Endothelial cell of umbilical vein (primary cell): ENCODE measurements at regions not wholly inside any gene's neighbourhood (a gene's known extent, or its start where the extent isn't known, plus 50 kb on each side); places are given as distances from the start of the nearest gene placed in this dataset.

ENCODE experiments used
- BruUV-seq: library from RNA; stranded (reverse); fragments of 400-500 nt; replicated peaks from 2 replicates; lab custom pipeline; 2021; lab: Mats Ljungman, UMichigan
- CTCF ChIA-PET: fragments of 300-600, 350-600 bp; sonication (Branson Sonifier 250); formaldehyde crosslinking; loops from one replicate; lab custom pipeline; 2021; ENCODE audit warnings: antibody characterized with exemption, inconsistent platforms; lab: Charles Lee
- POLR2A ChIA-PET: fragments of 300-600, 350-600 bp; sonication (Branson Sonifier 250); formaldehyde crosslinking; loops from one replicate; lab custom pipeline; 2021; ENCODE audit warnings: antibody characterized with exemption, inconsistent platforms; lab: Charles Lee
- DNase-seq: peaks from one replicate; pipeline ENCODE4 v3.0.0-alpha.2; 2011; ENCODE audit warnings: low read depth, low spot score
- FAIRE-seq: peaks from 2 replicates; lab custom pipeline; 2011; peaks lifted over from hg19 to GRCh38; lab: Jason Lieb, UNC
- H2AFZ ChIP-seq: 2 replicates; pipeline ENCODE4 v1.6.0; 2012; ENCODE audit warnings: low read depth, low read length, control low read depth, inconsistent platforms
- H3K27ac ChIP-seq: 2 replicates; pipeline ENCODE4 v1.5.1; 2011; ENCODE audit warnings: low read depth, mild to moderate bottlenecking, control low read depth, low read length, moderate library complexity; ENCODE audit not compliant: insufficient read depth
- H3K27me3 ChIP-seq, 2 experiments: 2 replicates each; pipeline versions ENCODE4 v1.6.0 to v1.6.1; 2011; ENCODE audit warnings: low read length in 2 of 2, mixed read lengths in 1 of 2; ENCODE audit not compliant: control insufficient read depth in 2 of 2, insufficient read depth in 2 of 2
- H3K36me3 ChIP-seq, 2 experiments: 2 replicates in 1 of 2; 3 replicates in 1 of 2; pipeline ENCODE4 v1.5.1; 2011; ENCODE audit warnings: low read length in 2 of 2, mild to moderate bottlenecking in 1 of 2, moderate library complexity in 1 of 2; ENCODE audit not compliant: control insufficient read depth in 2 of 2, insufficient read depth in 2 of 2; ENCODE audit errors: extremely low read depth in 1 of 2
- H3K4me1 ChIP-seq: 3 replicates; pipeline ENCODE4 v1.5.1; 2011; ENCODE audit warnings: mild to moderate bottlenecking, low read length; ENCODE audit not compliant: control insufficient read depth, insufficient read depth; ENCODE audit errors: extremely low read depth
- H3K4me2 ChIP-seq: 2 replicates; pipeline ENCODE4 v1.6.1; 2011; ENCODE audit warnings: low read length, control low read depth, mixed read lengths; ENCODE audit not compliant: insufficient read depth
- H3K4me3 ChIP-seq, 3 experiments: fragments of 200-600 bp in 1 of 3; sonication (generic), shearing (Covaris generic) in 1 of 3; replicated peaks in 1 of 3; 2 replicates each; pipeline ENCODE4 v1.5.1; 2011 to 2016; ENCODE audit warnings: control low read depth in 3 of 3, low read length in 3 of 3, mild to moderate bottlenecking in 2 of 3, inconsistent platforms in 1 of 3, low read depth in 1 of 3, moderate library complexity in 1 of 3; ENCODE audit not compliant: insufficient read depth in 1 of 3
- H3K79me2 ChIP-seq: 2 replicates; pipeline ENCODE4 v1.6.0; 2012; ENCODE audit warnings: low read length, inconsistent platforms; ENCODE audit not compliant: control insufficient read depth, insufficient read depth
- H3K9ac ChIP-seq: replicated peaks from 2 replicates; pipeline ENCODE3; 2011; ENCODE audit warnings: low read length, control low read depth; ENCODE audit not compliant: insufficient read depth; ENCODE audit errors: extremely low read depth
- H3K9me1 ChIP-seq: replicated peaks from 3 replicates; pipeline ENCODE4 v1.6.0; 2011; ENCODE audit warnings: mild to moderate bottlenecking, low read length; ENCODE audit not compliant: control insufficient read depth, insufficient read depth; ENCODE audit errors: extremely low read depth
- H3K9me3 ChIP-seq: replicated peaks from 2 replicates; pipeline ENCODE4 v1.5.1; 2012; ENCODE audit warnings: low read length, inconsistent platforms; ENCODE audit not compliant: control insufficient read depth, insufficient read depth
- H4K20me1 ChIP-seq: replicated peaks from 2 replicates; pipeline ENCODE3; 2011; ENCODE audit warnings: mild to moderate bottlenecking, low read length; ENCODE audit not compliant: control insufficient read depth, insufficient read depth; ENCODE audit errors: extremely low read depth
- EZH2 ChIP-seq: IDR thresholded peaks from 2 replicates; pipeline ENCODE4 v1.6.1; 2012; ENCODE audit warnings: borderline replicate concordance, low read depth, mild to moderate bottlenecking, moderate library complexity, low read length, inconsistent platforms; ENCODE audit not compliant: severe bottlenecking
- FOS ChIP-seq: IDR thresholded peaks from 2 replicates; pipeline ENCODE4 v1.6.1; 2011; ENCODE audit warnings: mild to moderate bottlenecking, low read length, moderate library complexity, borderline replicate concordance; ENCODE audit not compliant: insufficient read depth
- GATA2 ChIP-seq: IDR thresholded peaks from 2 replicates; pipeline ENCODE4 v1.7.0; 2011; ENCODE audit warnings: low read depth, mild to moderate bottlenecking, moderate library complexity, mixed read lengths, low read length; ENCODE audit not compliant: insufficient read length, insufficient read depth
- JUN ChIP-seq: IDR thresholded peaks from 2 replicates; pipeline ENCODE4 v1.6.1; 2011; ENCODE audit warnings: borderline replicate concordance, low read depth; ENCODE audit not compliant: insufficient read length, insufficient read depth
- MYC ChIP-seq: IDR thresholded peaks from one replicate; pipeline ENCODE4 v1.6.1; 2011; ENCODE audit warnings: mild to moderate bottlenecking, low read depth, low read length
- POLR2A ChIP-seq: IDR thresholded peaks from 2 replicates; pipeline ENCODE4 v1.6.1; 2012; ENCODE audit warnings: low read depth, mild to moderate bottlenecking, control low read depth, low read length
- POLR2AphosphoS5 ChIP-seq: IDR thresholded peaks from 2 replicates; pipeline ENCODE4 v1.6.1; 2012; ENCODE audit warnings: low read depth, mild to moderate bottlenecking, control low read depth, low read length, moderate library complexity; ENCODE audit not compliant: insufficient read depth
- dilution Hi-C: fragments of 300-500 bp; cut with MboI; formaldehyde crosslinking; loops from one replicate; pipeline ENCODE4 v1.15.0; 2019; ENCODE audit warnings: low sequenced_read_pairs; ENCODE audit not compliant: extremely low pct_ligation_motif_present
- intact Hi-C: fragments of 100-400 bp; cut with micrococcal nuclease; formaldehyde crosslinking; loops from one replicate; pipeline ENCODE4 v1.10.0; 2022
- TF ChIP-seq, protein P1 (sequence below), 2 donors: IDR thresholded peaks; 1 replicate in 1 of 2; 2 replicates in 1 of 2; pipeline ENCODE4 v1.5.1; 2011; ENCODE audit warnings: low read length in 2 of 2, mild to moderate bottlenecking in 2 of 2, moderate library complexity in 2 of 2, control low read depth in 1 of 2, inconsistent platforms in 1 of 2, low read depth in 1 of 2; ENCODE audit not compliant: insufficient read depth in 1 of 2; ENCODE audit errors: extremely low read depth in 1 of 2
- TF ChIP-seq, protein P2 (sequence below): IDR thresholded peaks from 2 replicates; pipeline ENCODE4 v1.6.1; 2011; ENCODE audit not compliant: insufficient read depth, insufficient read length

DNA sequence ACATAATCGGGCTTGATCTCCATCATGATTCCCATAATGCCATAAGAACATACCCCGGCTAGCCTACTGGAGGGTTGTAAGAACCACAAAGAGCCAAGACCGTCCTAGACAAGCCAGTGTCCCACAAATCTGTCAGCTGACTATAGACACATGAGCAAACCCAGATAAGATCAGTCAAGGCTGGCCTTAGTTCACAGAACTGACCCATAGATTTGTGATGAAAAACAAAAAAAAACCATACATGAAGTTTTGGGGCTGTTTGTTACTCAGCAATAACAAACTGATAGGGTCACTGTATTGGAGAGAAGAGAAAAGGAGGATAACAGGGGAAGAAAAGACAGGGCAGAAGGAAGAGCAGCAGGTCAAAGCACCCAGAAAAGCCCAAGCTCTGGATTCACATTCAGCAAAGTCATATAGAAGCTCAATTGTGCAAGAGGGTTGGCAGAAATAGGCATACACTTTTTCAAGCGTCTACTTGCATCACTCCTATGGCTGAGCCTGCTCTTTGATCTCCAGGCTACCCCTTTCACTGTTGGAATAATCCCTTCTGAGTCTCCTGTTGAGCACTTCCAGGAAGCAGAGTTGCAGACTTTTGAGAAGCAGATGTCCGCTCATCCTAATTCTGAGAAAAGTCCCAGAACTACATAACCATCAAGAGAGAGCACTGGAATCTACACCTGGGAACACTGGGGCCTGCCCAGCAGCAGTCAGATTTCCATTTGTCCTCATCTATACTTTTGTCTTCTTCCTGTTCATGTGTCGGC, 122.0 kb upstream of the HABP2 start:
- Histone ChIP-seq H3K4me3 (no peak overlapping the region), H3K36me3 (no peaks in the 10 kb centered on the region), H4K20me1 (no peaks in the 10 kb centered on the region), H2AFZ (no peak overlapping the region), H3K9me3 (no peaks in the 10 kb centered on the region), H3K4me1 (no peaks in the 10 kb centered on the region), H3K79me2 (no peaks in the 10 kb centered on the region), H3K9me1 (no peaks in the 10 kb centered on the region), H3K27me3 (peaks cover 0 to 1% of the 10 kb centered on the region in 2 experiments), H3K4me2 (no peak overlapping the region), H3K9ac (no peak overlapping the region), H3K27ac (no peak overlapping the region)
- FAIRE-seq, result no peak
- BruUV-seq, result no TSS peak
- TF ChIP-seq, protein P1, sequence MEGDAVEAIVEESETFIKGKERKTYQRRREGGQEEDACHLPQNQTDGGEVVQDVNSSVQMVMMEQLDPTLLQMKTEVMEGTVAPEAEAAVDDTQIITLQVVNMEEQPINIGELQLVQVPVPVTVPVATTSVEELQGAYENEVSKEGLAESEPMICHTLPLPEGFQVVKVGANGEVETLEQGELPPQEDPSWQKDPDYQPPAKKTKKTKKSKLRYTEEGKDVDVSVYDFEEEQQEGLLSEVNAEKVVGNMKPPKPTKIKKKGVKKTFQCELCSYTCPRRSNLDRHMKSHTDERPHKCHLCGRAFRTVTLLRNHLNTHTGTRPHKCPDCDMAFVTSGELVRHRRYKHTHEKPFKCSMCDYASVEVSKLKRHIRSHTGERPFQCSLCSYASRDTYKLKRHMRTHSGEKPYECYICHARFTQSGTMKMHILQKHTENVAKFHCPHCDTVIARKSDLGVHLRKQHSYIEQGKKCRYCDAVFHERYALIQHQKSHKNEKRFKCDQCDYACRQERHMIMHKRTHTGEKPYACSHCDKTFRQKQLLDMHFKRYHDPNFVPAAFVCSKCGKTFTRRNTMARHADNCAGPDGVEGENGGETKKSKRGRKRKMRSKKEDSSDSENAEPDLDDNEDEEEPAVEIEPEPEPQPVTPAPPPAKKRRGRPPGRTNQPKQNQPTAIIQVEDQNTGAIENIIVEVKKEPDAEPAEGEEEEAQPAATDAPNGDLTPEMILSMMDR (IDR thresholded peaks at IDR 0.05; ENCODE audit: extremely low read depth in 1 of 2, insufficient read depth in 1 of 2, low read depth in 1 of 2, low read length in 2 of 2), result no peak
- TF ChIP-seq EZH2 (no peak), POLR2AphosphoS5 (no peak), MYC (no peak), POLR2A (no peak), JUN (no peak), FOS (no peak), GATA2 (no peak)
- TF ChIP-seq, protein P2, sequence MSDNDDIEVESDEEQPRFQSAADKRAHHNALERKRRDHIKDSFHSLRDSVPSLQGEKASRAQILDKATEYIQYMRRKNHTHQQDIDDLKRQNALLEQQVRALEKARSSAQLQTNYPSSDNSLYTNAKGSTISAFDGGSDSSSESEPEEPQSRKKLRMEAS, result no peak
- ChIA-PET POLR2A (no interaction called here), CTCF (no interaction called here)
- intact Hi-C loops (no loop called here), dilution Hi-C loops (no loop called here)
- DNase-seq, result no peak
